IPS-20b (cell line): ENCODE measurements at regions not wholly inside any gene's neighbourhood (a gene's known extent, or its start where the extent isn't known, plus 50 kb on each side); places are given as distances from the start of the nearest gene placed in this dataset.
"Not testable (repeated sequence)": the region's sequence is repeated elsewhere in the genome, so short reads cannot be mapped to it uniquely, and the experiment has no call there.

ENCODE experiments used
- H3K27ac ChIP-seq: one replicate; pipeline ENCODE4 v1.5.1; 2013; ENCODE audit warnings: low read length
- H3K27me3 ChIP-seq: 2 replicates; pipeline ENCODE4 v1.6.1; 2013; ENCODE audit warnings: mild to moderate bottlenecking, low read length, inconsistent platforms; ENCODE audit not compliant: insufficient read depth
- H3K36me3 ChIP-seq: 2 replicates; pipeline ENCODE4 v1.6.1; 2013; ENCODE audit warnings: low read depth, mild to moderate bottlenecking, inconsistent platforms, low read length, moderate library complexity; ENCODE audit not compliant: insufficient read depth
- H3K4me1 ChIP-seq: 2 replicates; pipeline ENCODE4 v1.6.1; 2013; ENCODE audit warnings: mild to moderate bottlenecking, control low read depth, inconsistent platforms, low read length, moderate library complexity; ENCODE audit not compliant: insufficient read depth
- H3K4me3 ChIP-seq: 2 replicates; pipeline ENCODE4 v1.5.1; 2013; ENCODE audit warnings: mild to moderate bottlenecking, low read length, inconsistent platforms
- H3K9ac ChIP-seq: 2 replicates; pipeline ENCODE4 v1.6.1; 2013; ENCODE audit warnings: low read depth, mild to moderate bottlenecking, inconsistent platforms, low read length, moderate library complexity
- H3K9me3 ChIP-seq: 2 replicates; pipeline ENCODE4 v1.6.1; 2013; ENCODE audit warnings: mild to moderate bottlenecking, low read depth, low read length, inconsistent platforms; ENCODE audit not compliant: insufficient read depth

GRCh38 chr16:79891458-79891857 lies 290.9 kb upstream of the MAF start:
- Histone ChIP-seq H3K27ac (no peak overlapping the region), H3K4me3 (no peak overlapping the region), H3K9me3 (no peaks in the 10 kb centered on the region), H3K4me1 (no peaks in the 10 kb centered on the region), H3K9ac (no peak overlapping the region), H3K27me3 (no peaks in the 10 kb centered on the region), H3K36me3 (no peaks in the 10 kb centered on the region)

- no peak overlapping the region for H3K27ac ChIP-seq
- H3K9me3 ChIP-seq, result no peaks in the 10 kb centered on the region
- H3K9ac ChIP-seq, result no peak overlapping the region
- H3K4me1 ChIP-seq, result no peaks in the 10 kb centered on the region
- no peaks in the 10 kb centered on the region for H3K27me3 ChIP-seq
- H3K36me3 ChIP-seq, result no peaks in the 10 kb centered on the region
- no peak overlapping the region for H3K4me3 ChIP-seq
Observed at GRCh38 chr16:79887541-79888540, 287.3 kb upstream of the MAF start.

- no peak overlapping the region for H3K27ac ChIP-seq
- H3K4me1 ChIP-seq, result no peaks in the 10 kb centered on the region
Observed at GRCh38 chr16:79885320-79885719, 284.8 kb upstream of the MAF start.

GRCh38 chr16:79883494-79883893 lies 283.0 kb upstream of the MAF start:
- Histone ChIP-seq H3K9ac (no peak overlapping the region), H3K36me3 (no peaks in the 10 kb centered on the region), H3K27ac (no peak overlapping the region), H3K9me3 (no peaks in the 10 kb centered on the region), H3K4me1 (no peaks in the 10 kb centered on the region), H3K27me3 (no peaks in the 10 kb centered on the region), H3K4me3 (no peak overlapping the region)

More at GRCh38 chr16:79885320-79885719, 284.8 kb upstream of the MAF start:
- Histone ChIP-seq H3K27me3 (no peaks in the 10 kb centered on the region), H3K36me3 (no peaks in the 10 kb centered on the region), H3K4me3 (no peak overlapping the region), H3K9me3 (no peaks in the 10 kb centered on the region), H3K9ac (no peak overlapping the region)

- Histone ChIP-seq H3K27me3 (no peaks in the 10 kb centered on the region), H3K9me3 (no peaks in the 10 kb centered on the region), H3K36me3 (no peaks in the 10 kb centered on the region), H3K27ac (no peak overlapping the region), H3K4me3 (no peak overlapping the region), H3K4me1 (no peaks in the 10 kb centered on the region), H3K9ac (no peak overlapping the region)
Observed at GRCh38 chr16:79882340-79883005, 281.9 kb upstream of the MAF start.

GRCh38 chr16:79881107-79881506 lies 280.6 kb upstream of the MAF start:
- H3K36me3 ChIP-seq, H3K9me3 ChIP-seq, H3K4me1 ChIP-seq, H3K27ac ChIP-seq, H3K9ac ChIP-seq, H3K4me3 ChIP-seq, H3K27me3 ChIP-seq: not testable (repeated sequence)

GRCh38 chr16:79876332-79876730 lies 275.8 kb upstream of the MAF start:
- Histone ChIP-seq H3K9ac (no peak overlapping the region), H3K4me1 (peaks cover 4% of the 10 kb centered on the region; the same call in 1 of the 2 replicates), H3K36me3 (no peaks in the 10 kb centered on the region), H3K27me3 (no peaks in the 10 kb centered on the region), H3K4me3 (no peak overlapping the region), H3K9me3 (no peaks in the 10 kb centered on the region), H3K27ac (no peak overlapping the region)

GRCh38 chr16:79874391-79874790 lies 273.9 kb upstream of the MAF start:
- Histone ChIP-seq H3K9ac (no peak overlapping the region), H3K27me3 (no peaks in the 10 kb centered on the region), H3K4me3 (no peak overlapping the region), H3K36me3 (no peaks in the 10 kb centered on the region), H3K4me1 (peaks cover 4% of the 10 kb centered on the region; the same call in 1 of the 2 replicates), H3K9me3 (no peaks in the 10 kb centered on the region), H3K27ac (no peak overlapping the region)

GRCh38 chr16:79873825-79874224 lies 273.3 kb upstream of the MAF start:
- Histone ChIP-seq H3K9ac (no peak overlapping the region), H3K27me3 (no peaks in the 10 kb centered on the region), H3K9me3 (no peaks in the 10 kb centered on the region), H3K4me3 (no peak overlapping the region), H3K27ac (no peak overlapping the region), H3K4me1 (peaks cover 4% of the 10 kb centered on the region; the same call in 1 of the 2 replicates), H3K36me3 (no peaks in the 10 kb centered on the region)

GRCh38 chr16:79871906-79872305 lies 271.4 kb upstream of the MAF start:
- peaks cover 4% of the 10 kb centered on the region; the same call in 1 of the 2 replicates for H3K4me1 ChIP-seq

GRCh38 chr16:79870016-79870886 lies 269.7 kb upstream of the MAF start:
- H3K4me3 ChIP-seq, result no peak overlapping the region
- no peaks in the 10 kb centered on the region for H3K36me3 ChIP-seq
- H3K9ac ChIP-seq, result no peak overlapping the region
- H3K4me1 ChIP-seq, result no peaks in the 10 kb centered on the region
- H3K27me3 ChIP-seq, result no peaks in the 10 kb centered on the region
- no peak overlapping the region for H3K27ac ChIP-seq
- no peaks in the 10 kb centered on the region for H3K9me3 ChIP-seq

More at GRCh38 chr16:79871906-79872305, 271.4 kb upstream of the MAF start:
- H3K27ac ChIP-seq, result no peak overlapping the region
- H3K4me3 ChIP-seq, result no peak overlapping the region
- H3K9me3 ChIP-seq, result no peaks in the 10 kb centered on the region
- H3K27me3 ChIP-seq, result no peaks in the 10 kb centered on the region
- no peaks in the 10 kb centered on the region for H3K36me3 ChIP-seq
- no peak overlapping the region for H3K9ac ChIP-seq
